ENCODE measurements at regions not wholly inside any gene's neighbourhood (a gene's known extent, or its start where the extent isn't known, plus 50 kb on each side); places are given as distances from the start of the nearest gene placed in this dataset.

DNA sequence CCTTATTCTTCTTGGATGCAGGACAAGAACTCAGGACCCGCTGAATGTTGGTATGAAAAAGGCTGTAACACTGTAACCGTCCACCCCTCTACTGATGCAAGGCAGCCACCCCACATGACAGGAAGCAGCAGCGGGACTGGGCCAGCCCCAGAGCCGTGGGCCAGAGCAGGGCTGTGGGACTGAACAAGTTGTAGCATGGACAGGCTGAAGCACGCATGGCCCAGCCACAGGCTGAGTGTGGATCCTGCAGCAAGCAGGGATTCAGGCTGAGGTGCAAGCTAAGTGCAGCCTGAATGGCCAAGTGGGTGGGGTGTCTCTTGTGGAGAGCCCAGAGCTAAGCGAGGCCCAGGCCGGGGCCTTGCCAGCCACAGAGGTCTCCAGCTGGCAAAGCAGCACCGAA lies 632.2 kb downstream of the SPOCK3 start:
- H3K27me3 ChIP-seq (ENCODE audit: control insufficient read depth in 4 of 4, insufficient read depth in 4 of 4, low read length in 3 of 4), result no peaks in the 10 kb centered on the region
- H3K4me1 ChIP-seq (ENCODE audit: control insufficient read depth in 4 of 4, insufficient read depth in 4 of 4, low read length in 3 of 4), result no peaks in the 10 kb centered on the region
- peaks cover 0 to 2% (median 0%) of the 10 kb centered on the region in 4 donors for H3K9me3 ChIP-seq (ENCODE audit: control insufficient read depth in 4 of 4, low read length in 3 of 4)
- H3K9ac ChIP-seq (ENCODE audit: low read depth in 1 of 2, low read length in 2 of 2), result no peak overlapping the region
- no peak overlapping the region for H3K27ac ChIP-seq (ENCODE audit: low read depth in 1 of 2, low read length in 2 of 2)
- no peak for DNase-seq (ENCODE audit: low spot score)
- TF ChIP-seq GABPA (IDR thresholded peaks at IDR 0.05 in 1 of 2, conservative IDR thresholded peaks at IDR 0.05 in 1 of 2) (no peak), TAF1 (conservative IDR thresholded peaks at IDR 0.05) (no peak), RAD21 (IDR thresholded peaks at IDR 0.05) (no peak), NR2F2 (IDR thresholded peaks at IDR 0.05) (no peak), HNF4G (IDR thresholded peaks at IDR 0.05) (no peak), HNF4A (conservative IDR thresholded peaks at IDR 0.05) (no peak), SP1 (IDR thresholded peaks at IDR 0.05) (no peak), FOXA1 (IDR thresholded peaks at IDR 0.05) (no peak), YY1 (IDR thresholded peaks at IDR 0.05) (no peak), RXRA (IDR thresholded peaks at IDR 0.05) (no peak), EGR1 (IDR thresholded peaks at IDR 0.05; ENCODE audit: low read depth in 2 of 2) (no peak), JUND (IDR thresholded peaks at IDR 0.05) (no peak), FOXA2 (IDR thresholded peaks at IDR 0.05) (no peak)
- TF ChIP-seq, protein P1, sequence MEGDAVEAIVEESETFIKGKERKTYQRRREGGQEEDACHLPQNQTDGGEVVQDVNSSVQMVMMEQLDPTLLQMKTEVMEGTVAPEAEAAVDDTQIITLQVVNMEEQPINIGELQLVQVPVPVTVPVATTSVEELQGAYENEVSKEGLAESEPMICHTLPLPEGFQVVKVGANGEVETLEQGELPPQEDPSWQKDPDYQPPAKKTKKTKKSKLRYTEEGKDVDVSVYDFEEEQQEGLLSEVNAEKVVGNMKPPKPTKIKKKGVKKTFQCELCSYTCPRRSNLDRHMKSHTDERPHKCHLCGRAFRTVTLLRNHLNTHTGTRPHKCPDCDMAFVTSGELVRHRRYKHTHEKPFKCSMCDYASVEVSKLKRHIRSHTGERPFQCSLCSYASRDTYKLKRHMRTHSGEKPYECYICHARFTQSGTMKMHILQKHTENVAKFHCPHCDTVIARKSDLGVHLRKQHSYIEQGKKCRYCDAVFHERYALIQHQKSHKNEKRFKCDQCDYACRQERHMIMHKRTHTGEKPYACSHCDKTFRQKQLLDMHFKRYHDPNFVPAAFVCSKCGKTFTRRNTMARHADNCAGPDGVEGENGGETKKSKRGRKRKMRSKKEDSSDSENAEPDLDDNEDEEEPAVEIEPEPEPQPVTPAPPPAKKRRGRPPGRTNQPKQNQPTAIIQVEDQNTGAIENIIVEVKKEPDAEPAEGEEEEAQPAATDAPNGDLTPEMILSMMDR (IDR thresholded peaks at IDR 0.05; ENCODE audit: low read depth, low read length, missing input control), result no peak
- TF ChIP-seq, protein P2, sequence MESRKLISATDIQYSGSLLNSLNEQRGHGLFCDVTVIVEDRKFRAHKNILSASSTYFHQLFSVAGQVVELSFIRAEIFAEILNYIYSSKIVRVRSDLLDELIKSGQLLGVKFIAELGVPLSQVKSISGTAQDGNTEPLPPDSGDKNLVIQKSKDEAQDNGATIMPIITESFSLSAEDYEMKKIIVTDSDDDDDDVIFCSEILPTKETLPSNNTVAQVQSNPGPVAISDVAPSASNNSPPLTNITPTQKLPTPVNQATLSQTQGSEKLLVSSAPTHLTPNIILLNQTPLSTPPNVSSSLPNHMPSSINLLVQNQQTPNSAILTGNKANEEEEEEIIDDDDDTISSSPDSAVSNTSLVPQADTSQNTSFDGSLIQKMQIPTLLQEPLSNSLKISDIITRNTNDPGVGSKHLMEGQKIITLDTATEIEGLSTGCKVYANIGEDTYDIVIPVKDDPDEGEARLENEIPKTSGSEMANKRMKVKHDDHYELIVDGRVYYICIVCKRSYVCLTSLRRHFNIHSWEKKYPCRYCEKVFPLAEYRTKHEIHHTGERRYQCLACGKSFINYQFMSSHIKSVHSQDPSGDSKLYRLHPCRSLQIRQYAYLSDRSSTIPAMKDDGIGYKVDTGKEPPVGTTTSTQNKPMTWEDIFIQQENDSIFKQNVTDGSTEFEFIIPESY (IDR thresholded peaks at IDR 0.05), result no peak
- TF ChIP-seq, protein P3, sequence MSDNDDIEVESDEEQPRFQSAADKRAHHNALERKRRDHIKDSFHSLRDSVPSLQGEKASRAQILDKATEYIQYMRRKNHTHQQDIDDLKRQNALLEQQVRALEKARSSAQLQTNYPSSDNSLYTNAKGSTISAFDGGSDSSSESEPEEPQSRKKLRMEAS (IDR thresholded peaks at IDR 0.05), result no peak
- TF ChIP-seq, protein P4, sequence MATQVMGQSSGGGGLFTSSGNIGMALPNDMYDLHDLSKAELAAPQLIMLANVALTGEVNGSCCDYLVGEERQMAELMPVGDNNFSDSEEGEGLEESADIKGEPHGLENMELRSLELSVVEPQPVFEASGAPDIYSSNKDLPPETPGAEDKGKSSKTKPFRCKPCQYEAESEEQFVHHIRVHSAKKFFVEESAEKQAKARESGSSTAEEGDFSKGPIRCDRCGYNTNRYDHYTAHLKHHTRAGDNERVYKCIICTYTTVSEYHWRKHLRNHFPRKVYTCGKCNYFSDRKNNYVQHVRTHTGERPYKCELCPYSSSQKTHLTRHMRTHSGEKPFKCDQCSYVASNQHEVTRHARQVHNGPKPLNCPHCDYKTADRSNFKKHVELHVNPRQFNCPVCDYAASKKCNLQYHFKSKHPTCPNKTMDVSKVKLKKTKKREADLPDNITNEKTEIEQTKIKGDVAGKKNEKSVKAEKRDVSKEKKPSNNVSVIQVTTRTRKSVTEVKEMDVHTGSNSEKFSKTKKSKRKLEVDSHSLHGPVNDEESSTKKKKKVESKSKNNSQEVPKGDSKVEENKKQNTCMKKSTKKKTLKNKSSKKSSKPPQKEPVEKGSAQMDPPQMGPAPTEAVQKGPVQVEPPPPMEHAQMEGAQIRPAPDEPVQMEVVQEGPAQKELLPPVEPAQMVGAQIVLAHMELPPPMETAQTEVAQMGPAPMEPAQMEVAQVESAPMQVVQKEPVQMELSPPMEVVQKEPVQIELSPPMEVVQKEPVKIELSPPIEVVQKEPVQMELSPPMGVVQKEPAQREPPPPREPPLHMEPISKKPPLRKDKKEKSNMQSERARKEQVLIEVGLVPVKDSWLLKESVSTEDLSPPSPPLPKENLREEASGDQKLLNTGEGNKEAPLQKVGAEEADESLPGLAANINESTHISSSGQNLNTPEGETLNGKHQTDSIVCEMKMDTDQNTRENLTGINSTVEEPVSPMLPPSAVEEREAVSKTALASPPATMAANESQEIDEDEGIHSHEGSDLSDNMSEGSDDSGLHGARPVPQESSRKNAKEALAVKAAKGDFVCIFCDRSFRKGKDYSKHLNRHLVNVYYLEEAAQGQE (IDR thresholded peaks at IDR 0.05), result no peak
- TF ChIP-seq, protein P5, sequence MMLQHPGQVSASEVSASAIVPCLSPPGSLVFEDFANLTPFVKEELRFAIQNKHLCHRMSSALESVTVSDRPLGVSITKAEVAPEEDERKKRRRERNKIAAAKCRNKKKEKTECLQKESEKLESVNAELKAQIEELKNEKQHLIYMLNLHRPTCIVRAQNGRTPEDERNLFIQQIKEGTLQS (IDR thresholded peaks at IDR 0.05), result no peak
- WGBS, result 83% methylated on average over 8 of the region's 8 CpGs
- H3K36me3 ChIP-seq (ENCODE audit: control insufficient read depth in 4 of 4, insufficient read depth in 3 of 4, low read depth in 1 of 4, low read length in 3 of 4), result no peaks in the 10 kb centered on the region
- H3K4me3 ChIP-seq (ENCODE audit: low read depth in 1 of 3, low read length in 3 of 3), result no peak overlapping the region

Measured in liver (tissue), 8 donors.